Thyroid gland (tissue), 4 donors: ENCODE measurements at regions not wholly inside any gene's neighbourhood (a gene's known extent, or its start where the extent isn't known, plus 50 kb on each side); places are given as distances from the start of the nearest gene placed in this dataset.

Experiments
- DNase-seq, 2 donors: peaks; one replicate each; pipeline ENCODE4 v3.0.0-alpha.2; 2019
- H3K27ac ChIP-seq, 3 donors: fragments of 200-600 bp; sonication (generic); 1 replicate in 2 of 3; 2 replicates in 1 of 3; pipeline ENCODE4 v1.5.1; 2016 to 2019; ENCODE audit warnings: mild to moderate bottlenecking in 1 of 3, moderate library complexity in 1 of 3
- H3K27me3 ChIP-seq: fragments of 200-600 bp; sonication (generic); one replicate; pipeline ENCODE4 v1.5.1; 2019
- H3K36me3 ChIP-seq, 2 donors: fragments of 200-600 bp; sonication (generic); one replicate each; pipeline ENCODE4 v1.5.1; 2016 to 2019
- H3K4me1 ChIP-seq, 2 donors: fragments of 200-600 bp; sonication (generic); one replicate each; pipeline ENCODE4 v1.5.1; 2017 to 2019
- H3K4me3 ChIP-seq, 3 donors: fragments of 200-600 bp; sonication (generic); replicated peaks in 1 of 3; 1 replicate in 2 of 3; 2 replicates in 1 of 3; pipeline ENCODE4 v1.5.1; 2016; ENCODE audit warnings: mild to moderate bottlenecking in 1 of 3
- H3K9me3 ChIP-seq: fragments of 200-600 bp; sonication (generic); one replicate; pipeline ENCODE4 v1.5.1; 2017
- POLR2A ChIP-seq, 2 donors: fragments of 450-650 bp; IDR thresholded peaks; one replicate each; pipeline ENCODE4 v1.6.1; 2017; ENCODE audit warnings: antibody characterized with exemption in 2 of 2, mild to moderate bottlenecking in 2 of 2, moderate library complexity in 1 of 2
- WGBS, 2 donors: methylation state at CpG; one replicate each; pipeline ENCODE4 v1.1.5; 2017; 5-methylcytosine and 5-hydroxymethylcytosine counted together
- intact Hi-C: fragments of 100-400 bp; cut with DNase I; formaldehyde crosslinking; loops from one replicate; pipeline ENCODE4 v1.15.1; 2023
- TF ChIP-seq, protein P1 (sequence below), 6 experiments: fragments of 200-600 bp in 3 of 6; fragments of 450-650 bp in 3 of 6; sonication (generic) in 3 of 6; IDR thresholded peaks; one replicate each; pipeline ENCODE4 v1.5.1; 2016 to 2019; ENCODE audit warnings: antibody characterized with exemption in 6 of 6, mild to moderate bottlenecking in 2 of 6, inconsistent platforms in 1 of 6, moderate library complexity in 1 of 6

DNA sequence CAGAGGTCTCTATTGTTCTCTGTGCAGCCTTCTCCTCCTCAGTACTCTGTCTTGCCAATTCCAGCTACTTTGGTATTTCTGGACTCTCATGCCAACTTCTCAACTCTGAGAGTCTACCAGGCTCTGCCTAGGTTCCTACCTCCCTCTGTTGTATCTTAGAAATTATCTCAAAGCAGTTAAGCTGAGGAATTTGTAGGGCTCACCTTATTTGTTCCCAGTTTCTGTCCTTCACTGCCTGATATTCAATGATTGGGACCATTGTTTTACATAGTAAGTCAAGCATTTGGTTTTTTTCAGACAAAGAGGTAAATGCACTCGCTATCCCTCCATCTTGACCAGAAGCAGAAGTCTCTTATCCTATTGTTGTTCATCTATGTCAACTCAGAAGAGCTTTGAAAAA is 205.0 kb upstream of the PGR start:
- 87 to 96% methylated on average over 1 of the region's 1 CpG for WGBS, 2 donors

DNA sequence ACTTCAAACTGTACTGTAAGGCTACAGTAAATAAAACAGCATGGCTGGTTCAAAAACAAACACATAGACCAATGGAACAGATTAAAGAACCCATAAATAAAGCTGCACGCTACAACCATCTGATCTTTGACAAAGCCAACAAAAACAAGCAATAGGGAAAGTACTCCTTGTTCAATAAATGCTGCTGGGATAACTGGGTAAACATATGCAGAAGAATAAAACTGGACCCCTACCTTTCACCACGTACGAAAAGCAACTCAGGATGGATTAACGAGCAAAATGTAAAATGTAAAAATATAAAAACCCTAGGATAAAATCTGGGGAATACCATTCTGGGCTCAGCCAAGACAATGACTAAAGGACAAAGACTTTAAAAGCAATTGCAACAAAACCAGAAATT is 201.8 kb upstream of the PGR start:
- TF ChIP-seq POLR2A (IDR thresholded peaks at IDR 0.05) = no peak
- TF ChIP-seq, protein P1, sequence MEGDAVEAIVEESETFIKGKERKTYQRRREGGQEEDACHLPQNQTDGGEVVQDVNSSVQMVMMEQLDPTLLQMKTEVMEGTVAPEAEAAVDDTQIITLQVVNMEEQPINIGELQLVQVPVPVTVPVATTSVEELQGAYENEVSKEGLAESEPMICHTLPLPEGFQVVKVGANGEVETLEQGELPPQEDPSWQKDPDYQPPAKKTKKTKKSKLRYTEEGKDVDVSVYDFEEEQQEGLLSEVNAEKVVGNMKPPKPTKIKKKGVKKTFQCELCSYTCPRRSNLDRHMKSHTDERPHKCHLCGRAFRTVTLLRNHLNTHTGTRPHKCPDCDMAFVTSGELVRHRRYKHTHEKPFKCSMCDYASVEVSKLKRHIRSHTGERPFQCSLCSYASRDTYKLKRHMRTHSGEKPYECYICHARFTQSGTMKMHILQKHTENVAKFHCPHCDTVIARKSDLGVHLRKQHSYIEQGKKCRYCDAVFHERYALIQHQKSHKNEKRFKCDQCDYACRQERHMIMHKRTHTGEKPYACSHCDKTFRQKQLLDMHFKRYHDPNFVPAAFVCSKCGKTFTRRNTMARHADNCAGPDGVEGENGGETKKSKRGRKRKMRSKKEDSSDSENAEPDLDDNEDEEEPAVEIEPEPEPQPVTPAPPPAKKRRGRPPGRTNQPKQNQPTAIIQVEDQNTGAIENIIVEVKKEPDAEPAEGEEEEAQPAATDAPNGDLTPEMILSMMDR (IDR thresholded peaks at IDR 0.05) = no peak
- Histone ChIP-seq H3K27ac (no peak overlapping the region), H3K9me3 (no peaks in the 10 kb centered on the region), H3K4me3 (no peak overlapping the region), H3K36me3 (no peaks in the 10 kb centered on the region), H3K4me1 (no peaks in the 10 kb centered on the region), H3K27me3 (no peaks in the 10 kb centered on the region)
- 63 to 90% methylated on average over 4 of the region's 4 CpGs for WGBS, 2 donors
- DNase-seq = no peak
- intact Hi-C loops = no loop called here

More for the DNA sequence above, 205.0 kb upstream of the PGR start:
- no peaks in the 10 kb centered on the region for H3K9me3 ChIP-seq
- no peak for TF ChIP-seq POLR2A (IDR thresholded peaks at IDR 0.05)
- TF ChIP-seq, protein P1 (IDR thresholded peaks at IDR 0.05) = no peak
- H3K27ac ChIP-seq = no peak overlapping the region
- intact Hi-C loops = no loop called here
- H3K4me1 ChIP-seq = no peaks in the 10 kb centered on the region
- H3K4me3 ChIP-seq = no peak overlapping the region
- no peaks in the 10 kb centered on the region for H3K36me3 ChIP-seq
- no peak for DNase-seq
- H3K27me3 ChIP-seq = no peaks in the 10 kb centered on the region

DNA sequence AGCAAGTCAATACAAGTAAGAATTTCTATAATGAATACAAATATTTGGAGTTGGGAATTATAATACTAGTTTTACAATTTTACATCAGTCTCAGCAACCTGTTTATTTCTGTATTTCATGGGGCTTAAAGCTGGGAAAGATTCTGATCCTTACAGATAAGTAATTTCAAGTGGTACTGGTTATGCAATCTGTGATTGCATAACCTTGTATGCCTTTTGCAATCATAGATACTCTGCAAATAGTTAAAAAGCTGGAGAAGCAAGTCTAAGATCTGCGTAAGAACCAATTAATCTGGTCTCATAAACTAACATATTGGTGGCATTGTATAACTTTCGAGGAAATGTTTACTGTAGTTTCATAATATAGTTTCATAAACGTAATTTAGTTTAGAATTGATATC is 198.3 kb upstream of the PGR start:
- no peak overlapping the region for H3K27ac ChIP-seq
- WGBS, 2 donors = 63 to 66% methylated on average over 3 of the region's 3 CpGs
- TF ChIP-seq POLR2A (IDR thresholded peaks at IDR 0.05) = no peak
- TF ChIP-seq, protein P1 (IDR thresholded peaks at IDR 0.05) = no peak
- H3K9me3 ChIP-seq = no peaks in the 10 kb centered on the region
- H3K4me3 ChIP-seq = no peak overlapping the region
- H3K4me1 ChIP-seq = no peaks in the 10 kb centered on the region
- no peak for DNase-seq
- no peaks in the 10 kb centered on the region for H3K27me3 ChIP-seq
- H3K36me3 ChIP-seq = no peaks in the 10 kb centered on the region
- intact Hi-C loops = no loop called here

DNA sequence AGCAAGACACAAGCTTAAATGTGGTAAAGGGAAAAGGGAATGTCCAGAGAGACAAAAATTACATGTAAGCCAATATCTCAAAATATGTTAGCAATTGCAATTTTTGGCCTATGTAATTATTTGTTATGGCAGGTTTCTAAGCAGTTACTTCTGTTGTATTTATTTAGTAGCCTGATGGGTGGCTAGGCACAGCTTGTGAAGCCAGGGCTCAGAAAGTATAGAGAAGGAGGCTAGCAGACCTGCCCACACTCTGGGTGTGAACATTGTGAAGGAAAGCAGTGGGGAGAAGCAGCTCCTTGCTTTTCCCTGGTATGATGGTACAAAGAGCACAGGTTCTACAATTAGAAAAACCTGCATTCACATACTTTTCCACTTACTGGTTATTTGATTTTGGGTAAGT is 196.5 kb upstream of the PGR start:
- Histone ChIP-seq H3K27me3 (no peaks in the 10 kb centered on the region), H3K4me1 (no peaks in the 10 kb centered on the region), H3K9me3 (no peaks in the 10 kb centered on the region), H3K27ac (no peak overlapping the region), H3K4me3 (no peak overlapping the region), H3K36me3 (no peaks in the 10 kb centered on the region)
- TF ChIP-seq POLR2A (IDR thresholded peaks at IDR 0.05) = no peak
- TF ChIP-seq, protein P1 (IDR thresholded peaks at IDR 0.05) = no peak
- no peak for DNase-seq
- intact Hi-C loops = no loop called here

DNA sequence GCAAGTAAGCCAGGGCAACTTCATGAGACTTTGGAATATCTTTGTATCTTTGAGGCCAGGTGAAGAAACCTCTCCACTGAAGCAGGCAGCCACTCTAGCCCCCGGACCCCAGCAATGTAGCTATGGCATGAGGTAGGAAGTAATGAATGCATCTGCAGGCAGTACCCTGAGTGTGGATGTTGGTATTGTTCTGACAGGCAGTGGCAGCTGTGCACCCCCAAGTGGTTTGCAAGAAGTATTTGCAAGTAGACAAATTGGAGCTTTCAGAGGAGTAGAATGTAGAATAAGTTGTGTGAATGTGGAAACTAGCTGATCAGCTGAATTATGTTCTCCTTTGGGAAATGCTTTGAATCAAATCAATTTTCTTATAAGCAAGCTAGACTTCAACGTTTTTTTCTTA is 194.4 kb upstream of the PGR start:
- H3K27ac ChIP-seq = no peak overlapping the region
- H3K4me1 ChIP-seq = no peaks in the 10 kb centered on the region
- TF ChIP-seq, protein P1 (IDR thresholded peaks at IDR 0.05) = no peak
- no peak for TF ChIP-seq POLR2A (IDR thresholded peaks at IDR 0.05)
- WGBS, 2 donors = 38 to 60% methylated on average over 2 of the region's 2 CpGs
- H3K27me3 ChIP-seq = no peaks in the 10 kb centered on the region
- DNase-seq = no peak
- no peaks in the 10 kb centered on the region for H3K36me3 ChIP-seq
- no peak overlapping the region for H3K4me3 ChIP-seq
- H3K9me3 ChIP-seq = no peaks in the 10 kb centered on the region
- intact Hi-C loops = no loop called here
